Heart left ventricle (tissue), 13 donors: ENCODE measurements at regions not wholly inside any gene's neighbourhood (a gene's known extent, or its start where the extent isn't known, plus 50 kb on each side); places are given as distances from the start of the nearest gene placed in this dataset.

Experiments
- CTCF ChIP-seq, 12 donors: fragments of 200-600 bp; sonication (generic) in 4 of 12; IDR thresholded peaks; one replicate each; pipeline versions ENCODE4 v1.5.0 to v1.8.0; 2018 to 2022; ENCODE audit warnings: antibody characterized with exemption in 12 of 12, mild to moderate bottlenecking in 5 of 12
- POLR2A ChIP-seq, 2 donors: fragments of 450-650 bp; IDR thresholded peaks; one replicate each; pipeline ENCODE4 v1.6.1; 2017; ENCODE audit warnings: antibody characterized with exemption in 2 of 2, mild to moderate bottlenecking in 2 of 2, moderate library complexity in 2 of 2
- donor health status: ischemic (EF 13 %, LVEDD 7.1; RV severe dilation, severe dysfunction).
- donor health status: DM: no; HTN: yes; CAD: no.
- donor health status: DM: no; HTN: no; CAD: no.
- donor health status: ischemic (EF 25% LVEDD 6.9; RV normal size, moderate dysfunction).
- donor health status: ischemic (EF 25% LVEDD 5.7; RV mildly dilated, moderate dysfunction).
- donor health status: ischemic (EF 35%, LVEDD 5.7; RV mildly dilated, moderate dysfunction).
- donor health status: nonischemic (EF 11% LVEDD 7.7; RV severe dilation, severe dysfunction).
- donor health status: DM: yes; HTN: yes; CAD: no.
- donor health status: PGD.
- donor health status: ischemic (EF 29% LVEDD 5.4; RV normal size, mild dysfunction).
- donor health status: nonischemic (EF 23%, LVEDD 6.1; RV moderate dilation, normal function).

- no peak for TF ChIP-seq CTCF (IDR thresholded peaks at IDR 0.05)
- no peak for TF ChIP-seq POLR2A (IDR thresholded peaks at IDR 0.05)
Measured at GRCh38 chr2:117763804-117764203, 50.7 kb upstream of the DDX18 start.
